ENCODE measurements at regions not wholly inside any gene's neighbourhood (a gene's known extent, or its start where the extent isn't known, plus 50 kb on each side); places are given as distances from the start of the nearest gene placed in this dataset.

DNA sequence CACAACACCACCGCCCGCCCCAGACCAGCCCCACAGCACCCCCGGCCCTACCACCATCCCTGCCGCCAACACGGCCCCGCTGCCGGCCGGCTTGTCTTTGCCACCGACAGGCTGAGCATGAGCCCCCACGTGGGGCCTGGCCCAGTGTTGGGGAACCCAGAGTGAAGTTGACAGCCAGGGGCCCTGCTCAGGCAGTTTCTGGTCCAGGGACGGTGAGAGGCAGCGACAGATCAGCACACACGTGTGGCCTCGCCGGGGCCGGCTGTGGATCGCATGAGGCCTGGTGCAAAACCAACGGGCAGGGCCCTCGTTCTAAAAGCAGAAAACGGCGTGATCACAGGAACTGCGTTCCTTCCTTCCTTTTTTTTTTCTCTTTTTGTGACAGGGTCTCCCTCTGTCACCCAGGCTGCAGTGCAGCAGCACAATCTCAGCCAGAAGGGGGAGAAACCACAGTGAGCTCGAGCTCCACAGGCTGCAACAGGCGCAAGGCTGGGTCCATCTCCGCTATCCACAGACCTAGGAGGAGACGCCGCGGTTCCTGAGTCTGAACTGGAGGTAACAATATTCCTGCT lies 50.5 kb upstream of the FBRSL1 start:
- Mint-ChIP-seq H3K27me3 (no peaks in the 10 kb centered on the region), H3K27ac (no peak overlapping the region), H3K9me3 (no peaks in the 10 kb centered on the region), H3K4me3 (no peak overlapping the region), H3K4me1 (ENCODE audit: low read depth) (peaks cover 30% of the 10 kb centered on the region), H3K36me3 (no peaks in the 10 kb centered on the region)
- ChIA-PET CTCF (no interaction called here), POLR2A (no interaction called here)
- intact Hi-C loops (cut with micrococcal nuclease): no loop called here
- DNase-seq: no peak

DNA sequence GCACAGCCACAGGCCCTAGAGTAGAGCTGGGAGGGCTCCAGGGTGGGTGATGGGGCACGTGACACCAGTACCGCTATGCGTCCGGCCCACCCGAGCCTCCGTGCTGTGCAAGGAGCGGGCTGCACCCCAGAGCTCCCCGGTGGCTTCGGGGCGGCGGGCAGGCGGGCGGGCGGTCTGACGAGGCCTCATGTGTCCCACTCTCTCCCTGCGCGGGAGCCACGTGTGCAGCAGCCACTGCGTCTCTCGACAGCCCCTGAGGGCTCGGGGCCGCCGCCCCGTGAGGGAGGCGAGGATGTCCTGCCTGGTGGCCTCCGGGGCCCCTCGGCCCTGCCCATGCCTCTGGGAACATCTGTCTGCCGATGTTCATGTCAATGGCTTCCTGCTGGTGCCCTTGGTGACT lies 51.2 kb upstream of the FBRSL1 start:
- DNase-seq: no peak
- Mint-ChIP-seq H3K36me3 (no peaks in the 10 kb centered on the region), H3K4me3 (no peak overlapping the region), H3K9me3 (no peaks in the 10 kb centered on the region), H3K27me3 (no peaks in the 10 kb centered on the region), H3K27ac (no peak overlapping the region), H3K4me1 (ENCODE audit: low read depth) (peaks cover 27% of the 10 kb centered on the region)
- ChIA-PET CTCF (no interaction called here), POLR2A (no interaction called here)
- intact Hi-C loops (cut with micrococcal nuclease): no loop called here

DNA sequence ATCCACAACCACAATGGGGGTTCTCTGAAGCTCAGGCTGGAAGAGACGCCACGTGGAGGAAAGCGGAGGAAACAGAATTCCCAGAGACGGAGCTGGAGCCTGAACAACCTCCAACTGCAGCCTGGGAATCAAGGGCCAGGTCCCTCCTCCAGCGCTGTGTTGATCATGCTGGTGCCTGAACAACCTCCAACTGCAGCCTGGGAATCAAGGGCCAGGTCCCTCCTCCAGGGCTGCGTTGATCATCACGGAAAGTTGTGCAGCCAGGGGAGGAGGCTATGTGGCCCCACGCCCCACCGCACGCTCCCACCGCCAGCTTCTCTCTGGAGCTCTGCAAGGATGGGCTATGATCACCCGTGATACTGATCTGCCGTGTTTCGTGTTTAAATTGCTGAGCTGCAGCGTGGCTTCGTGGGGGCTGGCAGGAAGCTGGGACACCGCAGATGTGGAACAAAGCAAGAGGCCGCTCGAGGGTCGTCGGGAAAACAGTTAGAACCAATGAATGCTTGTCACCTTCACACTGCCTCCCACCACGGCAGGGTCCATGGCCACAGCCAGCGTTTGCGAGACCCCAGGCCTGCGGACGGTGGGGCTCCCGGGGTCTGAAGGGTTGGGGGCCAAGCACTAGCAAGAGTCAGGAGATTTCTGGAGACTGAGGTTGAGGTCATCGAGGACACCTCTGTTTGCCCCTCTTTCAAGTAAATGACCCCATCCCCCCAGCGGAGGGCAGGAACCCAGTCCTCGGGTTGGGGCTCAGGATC lies 51.8 kb upstream of the FBRSL1 start:
- no peaks in the 10 kb centered on the region for H3K9me3 Mint-ChIP-seq
- DNase-seq: no peak
- no peaks in the 10 kb centered on the region for H3K27me3 Mint-ChIP-seq
- ChIA-PET POLR2A (no interaction called here), CTCF (interaction anchor here (1.0 kb wide), 1 partner anchor 84 kb away, joined by 5 read pairs; no protein-coding TSS in a partner anchor)
- H3K36me3 Mint-ChIP-seq: no peaks in the 10 kb centered on the region
- no peak overlapping the region for H3K4me3 Mint-ChIP-seq
- intact Hi-C loops (cut with micrococcal nuclease): no loop called here
- H3K4me1 Mint-ChIP-seq (ENCODE audit: low read depth): peaks cover 24% of the 10 kb centered on the region
- no peak overlapping the region for H3K27ac Mint-ChIP-seq

DNA sequence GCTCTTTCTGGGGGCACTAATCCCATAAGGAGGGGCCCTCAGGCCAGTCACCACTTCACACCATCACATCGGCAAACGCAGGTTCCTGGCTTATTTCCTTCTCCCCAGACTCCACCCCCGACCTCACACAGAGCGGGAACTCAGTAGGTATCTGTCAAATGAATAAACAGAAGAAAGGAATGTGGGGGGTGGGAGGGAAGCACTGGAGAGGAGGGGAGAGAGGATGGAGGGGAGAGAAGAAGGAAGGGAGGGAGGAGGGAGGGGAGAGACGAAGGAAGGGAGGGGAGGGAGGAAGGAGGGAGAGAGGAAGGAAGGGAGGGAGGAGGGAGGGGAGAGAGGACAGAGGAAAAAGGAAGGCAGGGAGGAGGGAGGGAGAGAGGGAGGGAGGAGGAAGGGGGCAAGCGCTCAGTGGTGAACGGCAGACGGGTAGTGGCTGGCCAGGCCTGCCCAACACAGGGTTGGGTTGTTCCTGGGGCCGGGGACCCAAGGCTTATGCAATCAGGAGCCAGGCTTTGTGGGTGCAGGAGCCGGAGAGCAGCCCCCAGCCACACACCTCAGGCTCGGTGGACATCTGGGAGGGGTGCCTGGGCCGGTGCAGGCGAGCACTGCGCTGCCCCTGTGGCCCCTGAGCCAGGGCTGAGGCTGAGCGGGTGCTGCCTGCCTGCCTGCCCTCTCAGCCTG lies 52.6 kb upstream of the FBRSL1 start:
- no peak overlapping the region for H3K27ac Mint-ChIP-seq
- ChIA-PET POLR2A (no interaction called here), CTCF (interaction anchor here (1.0 kb wide), 1 partner anchor 85 kb away, joined by 5 read pairs; no protein-coding TSS in a partner anchor)
- H3K9me3 Mint-ChIP-seq: no peaks in the 10 kb centered on the region
- peaks cover 26% of the 10 kb centered on the region for H3K4me1 Mint-ChIP-seq (ENCODE audit: low read depth)
- no peaks in the 10 kb centered on the region for H3K27me3 Mint-ChIP-seq
- intact Hi-C loops (cut with micrococcal nuclease): no loop called here
- no peaks in the 10 kb centered on the region for H3K36me3 Mint-ChIP-seq
- H3K4me3 Mint-ChIP-seq: no peak overlapping the region
- DNase-seq: no peak

DNA sequence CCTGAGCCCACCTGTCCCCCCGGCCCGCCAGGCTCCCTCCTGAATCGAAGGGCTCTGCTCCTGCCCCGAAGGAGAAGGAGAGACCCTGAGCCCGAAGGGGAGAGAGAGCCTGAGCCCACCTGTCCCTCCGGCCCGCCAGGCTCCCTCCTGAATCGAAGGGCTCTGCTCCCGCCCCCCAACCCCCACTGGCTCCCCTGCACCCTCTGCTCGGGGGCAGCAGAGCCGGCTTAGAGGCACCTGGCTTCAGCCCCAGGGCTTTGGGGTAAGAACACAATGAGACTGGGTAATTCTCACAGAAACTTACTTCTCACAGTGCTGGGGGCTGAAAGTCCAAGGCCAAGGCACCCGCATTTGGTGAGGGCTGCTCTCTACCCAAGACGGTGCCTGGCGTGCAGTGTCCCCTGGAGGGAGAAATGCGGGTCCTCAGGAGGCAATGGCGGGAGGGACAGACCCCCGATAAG lies 53.1 kb upstream of the FBRSL1 start:
- DNase-seq: no peak
- Mint-ChIP-seq H3K4me1 (ENCODE audit: low read depth) (peaks cover 26% of the 10 kb centered on the region), H3K27ac (no peak overlapping the region), H3K4me3 (no peak overlapping the region), H3K27me3 (no peaks in the 10 kb centered on the region), H3K9me3 (no peaks in the 10 kb centered on the region), H3K36me3 (no peaks in the 10 kb centered on the region)
- CTCF ChIA-PET: no interaction called here
- POLR2A ChIA-PET: no interaction called here
- intact Hi-C loops (cut with micrococcal nuclease): no loop called here

DNA sequence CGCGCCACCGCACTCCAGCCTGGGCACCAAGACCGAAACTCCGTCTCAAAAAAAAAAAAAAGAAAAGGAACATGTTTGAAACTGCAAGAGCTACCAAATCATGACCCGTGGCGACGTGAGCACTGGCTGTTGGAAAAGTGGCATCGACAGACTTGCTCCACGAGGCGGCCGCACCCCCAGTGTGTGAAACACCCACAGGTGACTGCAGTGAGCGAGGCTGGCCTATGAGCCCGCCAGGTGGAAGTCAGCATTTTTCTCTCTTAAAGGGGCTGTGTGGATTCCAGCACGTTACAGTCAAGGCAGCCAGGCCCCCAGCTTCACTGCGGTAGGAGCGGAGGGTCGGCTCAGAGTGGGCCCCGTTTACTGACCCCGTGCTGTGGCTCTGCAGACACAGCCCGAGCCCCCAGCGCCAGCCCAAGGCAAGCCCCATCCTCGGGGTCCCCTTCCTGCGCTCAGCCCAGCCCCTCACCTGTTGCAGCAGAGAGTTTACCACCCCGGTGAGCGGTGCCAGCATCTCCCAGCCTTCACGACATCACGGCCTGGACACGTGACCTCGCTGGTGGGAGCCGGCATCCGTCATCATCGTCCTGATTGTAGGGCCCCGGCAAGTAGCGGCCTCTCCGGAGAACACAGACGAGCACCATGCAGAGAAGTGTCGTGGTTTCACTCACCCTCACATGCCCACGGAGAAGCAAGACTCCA lies 54.3 kb upstream of the FBRSL1 start:
- ChIA-PET POLR2A (no interaction called here), CTCF (interaction anchor here (0.8 kb wide), 1 partner anchor 27 kb away, joined by 8 read pairs; no protein-coding TSS in a partner anchor)
- H3K36me3 Mint-ChIP-seq: no peaks in the 10 kb centered on the region
- H3K9me3 Mint-ChIP-seq: no peaks in the 10 kb centered on the region
- no peak overlapping the region for H3K4me3 Mint-ChIP-seq
- no peak overlapping the region for H3K27ac Mint-ChIP-seq
- no peak for DNase-seq
- H3K4me1 Mint-ChIP-seq (ENCODE audit: low read depth): peaks cover 28% of the 10 kb centered on the region
- intact Hi-C loops (cut with micrococcal nuclease): no loop called here
- no peaks in the 10 kb centered on the region for H3K27me3 Mint-ChIP-seq

DNA sequence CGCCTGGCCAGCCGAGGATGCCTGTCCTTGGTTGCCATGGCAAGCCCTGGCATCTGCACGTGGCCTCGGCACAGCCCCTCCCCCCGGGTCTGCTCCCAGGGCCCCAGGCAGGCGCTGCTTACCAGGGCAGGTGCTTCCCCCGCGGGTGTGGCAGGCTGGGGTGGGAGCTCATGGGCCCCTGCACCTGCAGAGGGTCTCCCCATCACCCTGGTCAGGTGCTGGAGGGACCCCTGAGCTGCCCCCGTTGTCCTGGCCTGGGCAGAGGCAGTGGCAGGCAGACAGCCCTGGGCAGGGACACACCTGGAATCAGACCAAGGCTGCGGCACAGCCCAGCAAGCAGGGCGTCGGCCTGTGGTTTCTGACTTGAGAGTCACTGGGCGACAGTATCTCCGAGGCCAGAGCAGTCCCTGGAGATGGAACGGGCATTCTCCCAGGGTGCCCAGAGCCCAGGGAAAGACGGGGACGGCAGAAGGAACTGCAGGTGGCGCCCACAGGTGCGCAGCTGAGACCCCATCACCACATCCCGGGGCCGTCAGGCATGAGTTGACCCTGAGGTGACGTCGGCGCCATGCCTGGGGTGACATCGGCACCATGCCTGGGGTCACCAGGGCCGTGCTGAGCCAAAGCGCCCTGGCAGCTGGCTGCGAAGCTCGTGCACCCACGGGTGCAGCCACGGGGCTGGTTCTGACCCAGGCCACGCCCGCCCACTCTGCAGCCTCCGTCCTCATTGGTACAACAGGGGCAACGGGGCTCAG lies 56.1 kb upstream of the FBRSL1 start:
- POLR2A ChIA-PET: no interaction called here
- Mint-ChIP-seq H3K36me3 (no peaks in the 10 kb centered on the region), H3K9me3 (no peaks in the 10 kb centered on the region), H3K27me3 (no peaks in the 10 kb centered on the region), H3K4me1 (ENCODE audit: low read depth) (peaks cover 35% of the 10 kb centered on the region), H3K4me3 (no peak overlapping the region), H3K27ac (no peak overlapping the region)
- intact Hi-C loops (cut with micrococcal nuclease): no loop called here
- CTCF ChIA-PET: interaction anchor here (1.4 kb wide), 1 partner anchor 19 kb away, joined by 5 read pairs; no protein-coding TSS in a partner anchor
- no peak for DNase-seq

DNA sequence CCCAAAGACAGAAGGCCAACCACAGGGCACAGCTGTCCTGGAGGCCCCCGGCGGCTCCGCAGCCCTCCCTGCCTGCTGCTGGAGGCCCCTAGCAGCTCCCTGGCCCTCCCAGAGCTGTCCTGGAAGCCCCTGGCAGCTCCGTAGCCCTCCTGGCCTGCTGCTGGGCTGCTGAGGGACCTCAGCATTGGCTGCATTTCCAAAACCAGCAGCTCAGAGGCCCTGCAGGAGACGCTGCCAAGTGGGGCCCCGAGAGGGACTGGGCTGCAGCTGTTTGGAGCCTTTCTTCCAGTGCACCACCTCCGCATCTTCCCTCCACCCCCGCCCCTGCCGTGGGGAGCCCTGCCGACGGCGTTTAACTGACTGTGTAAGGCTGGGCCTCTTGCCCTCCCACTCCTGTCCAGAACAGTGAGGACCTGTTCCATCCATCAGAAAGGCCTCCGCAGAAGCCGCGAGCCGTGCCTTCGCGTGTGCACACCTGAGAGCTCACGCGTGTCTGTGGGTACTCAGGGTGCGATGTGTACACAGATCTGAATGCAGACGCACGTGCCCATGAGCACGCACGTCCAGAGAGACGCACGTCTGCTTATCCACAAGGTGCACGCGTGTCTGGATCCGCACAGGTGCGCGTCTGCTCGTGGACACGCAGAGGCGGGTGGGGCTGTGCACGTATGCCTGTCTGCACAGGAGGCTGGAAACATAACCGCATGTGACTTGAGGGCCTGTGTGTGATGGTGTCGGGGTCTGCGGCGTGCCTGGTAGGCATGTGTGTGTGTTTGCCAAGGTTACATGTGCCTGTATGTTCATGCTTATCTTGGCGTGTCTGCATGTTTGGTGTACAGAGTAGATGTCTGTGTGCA lies 57.0 kb upstream of the FBRSL1 start:
- Mint-ChIP-seq H3K27ac (no peak overlapping the region), H3K4me3 (no peak overlapping the region), H3K9me3 (no peaks in the 10 kb centered on the region), H3K27me3 (no peaks in the 10 kb centered on the region), H3K4me1 (ENCODE audit: low read depth) (peaks cover 31% of the 10 kb centered on the region), H3K36me3 (no peaks in the 10 kb centered on the region)
- ChIA-PET POLR2A (no interaction called here), CTCF (interaction anchor here (1.6 kb wide), 1 partner anchor 91 kb away, joined by 6 read pairs; no protein-coding TSS in a partner anchor)
- intact Hi-C loops (cut with micrococcal nuclease): no loop called here
- no peak for DNase-seq

DNA sequence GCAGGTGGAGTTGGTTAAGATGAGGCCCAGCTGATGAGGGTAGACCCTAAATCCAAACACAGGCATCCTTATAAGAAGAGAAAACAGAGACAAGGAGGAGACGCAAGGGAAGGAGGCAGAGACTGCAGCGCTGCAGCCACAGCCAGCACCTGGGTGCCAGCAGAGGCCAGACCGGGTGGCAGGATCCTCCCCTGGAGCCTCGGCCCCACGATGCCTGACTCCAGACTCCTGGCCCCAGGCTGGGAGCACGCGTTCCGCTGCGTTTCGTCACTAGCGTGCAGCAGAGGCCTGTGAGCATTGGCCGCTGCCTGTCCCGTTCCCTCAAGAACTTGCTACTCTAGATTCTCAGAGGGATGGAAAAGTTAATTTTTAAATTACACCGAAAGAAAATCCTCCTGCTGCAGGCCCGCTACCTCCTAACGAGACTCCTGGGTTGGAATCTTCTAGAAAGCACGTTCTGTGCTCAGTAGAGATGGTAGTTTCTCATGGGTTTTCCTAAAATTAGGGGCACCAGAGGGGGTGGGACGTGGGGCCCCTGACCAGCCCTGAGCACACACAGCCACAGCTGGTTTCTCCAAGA lies 57.7 kb upstream of the FBRSL1 start:
- ChIA-PET CTCF (interaction anchor here (1.6 kb wide), 1 partner anchor 91 kb away, joined by 6 read pairs; no protein-coding TSS in a partner anchor), POLR2A (no interaction called here)
- Mint-ChIP-seq H3K4me3 (no peak overlapping the region), H3K9me3 (no peaks in the 10 kb centered on the region), H3K27ac (no peak overlapping the region), H3K36me3 (no peaks in the 10 kb centered on the region), H3K27me3 (no peaks in the 10 kb centered on the region), H3K4me1 (ENCODE audit: low read depth) (peaks cover 28% of the 10 kb centered on the region)
- no peak for DNase-seq
- intact Hi-C loops (cut with micrococcal nuclease): no loop called here

DNA sequence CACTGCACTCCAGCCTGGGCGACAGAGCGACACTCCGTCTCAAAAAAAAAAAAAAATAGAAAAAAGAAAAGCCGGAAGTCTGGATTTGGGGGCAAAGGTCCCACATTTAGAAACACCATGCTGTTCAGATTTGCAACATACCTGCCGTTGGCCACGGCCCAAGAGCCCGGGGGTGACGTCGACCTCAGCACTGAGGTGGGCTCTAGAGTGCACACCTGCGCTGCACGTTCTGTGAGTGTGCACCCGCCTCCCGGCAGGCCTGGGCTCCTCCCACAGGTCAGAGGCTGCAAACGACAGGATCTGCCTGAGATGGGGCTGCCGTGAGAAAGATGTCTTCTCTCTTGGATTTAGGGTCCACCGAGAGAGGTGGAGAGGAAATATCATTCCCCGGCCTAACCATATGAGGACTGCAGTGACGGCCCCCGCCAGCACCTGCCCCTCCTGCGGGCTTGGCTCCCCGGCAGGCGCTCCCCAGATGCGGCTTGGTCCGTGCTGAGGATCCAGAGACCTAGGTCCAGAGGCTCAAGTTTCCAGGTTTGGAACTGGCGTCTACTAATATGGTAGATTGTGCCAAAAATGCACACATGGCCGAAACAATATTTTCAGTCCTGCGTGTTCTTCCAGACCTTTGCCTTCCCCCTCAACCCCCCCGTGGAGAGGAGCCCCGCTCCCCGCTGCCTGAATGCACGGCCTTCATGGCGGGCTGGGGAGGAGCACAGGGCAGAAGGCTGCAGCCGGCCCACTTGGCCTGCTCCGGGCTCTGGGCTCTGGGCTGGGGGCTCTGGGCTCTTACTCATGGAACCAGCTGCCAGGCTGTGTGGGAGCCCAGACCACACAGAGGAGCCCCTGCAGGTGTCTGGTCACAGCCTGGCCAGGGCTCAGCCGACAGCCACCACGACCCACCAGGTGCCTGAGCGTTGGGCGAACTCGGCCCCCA lies 58.8 kb upstream of the FBRSL1 start:
- Mint-ChIP-seq H3K4me1 (ENCODE audit: low read depth) (peaks cover 24% of the 10 kb centered on the region), H3K4me3 (no peak overlapping the region), H3K27me3 (no peaks in the 10 kb centered on the region), H3K9me3 (no peaks in the 10 kb centered on the region), H3K27ac (no peak overlapping the region), H3K36me3 (no peaks in the 10 kb centered on the region)
- DNase-seq: no peak
- ChIA-PET POLR2A (no interaction called here), CTCF (interaction anchor here (0.7 to 1.6 kb wide), 7 partner anchors 15 to 277 kb away, joined by 3 to 6 read pairs (median 4); no protein-coding TSS in a partner anchor)
- intact Hi-C loops (cut with micrococcal nuclease): no loop called here

All from activated CD4-positive, alpha-beta memory T cell treated with anti-CD3 and anti-CD28 coated beads for 36 hours (primary cell).